ENCODE measurements at regions not wholly inside any gene's neighbourhood (a gene's known extent, or its start where the extent isn't known, plus 50 kb on each side); places are given as distances from the start of the nearest gene placed in this dataset.

GRCh38 chr10:15453926-15454325, 82.8 kb upstream of the FAM171A1 start:
- TF ChIP-seq CTCF (conservative IDR thresholded peaks at IDR 0.05; ENCODE audit: low read depth, low read length) = no peak
- H3K4me3 ChIP-seq (ENCODE audit: low read depth, low read length) = no peak overlapping the region
- DNase-seq (ENCODE audit: low read depth) = no peak

- no peak overlapping the region for H3K4me3 ChIP-seq (ENCODE audit: low read depth, low read length)
- no peak for TF ChIP-seq CTCF (conservative IDR thresholded peaks at IDR 0.05; ENCODE audit: low read depth, low read length)
- peak; percentile 9 for DNase-seq (ENCODE audit: low read depth)
Measured at GRCh38 chr10:15453457-15453856, 82.4 kb upstream of the FAM171A1 start.

- H3K4me3 ChIP-seq (ENCODE audit: low read depth, low read length) = no peak overlapping the region
- no peak for DNase-seq (ENCODE audit: low read depth)
- no peak for TF ChIP-seq CTCF (conservative IDR thresholded peaks at IDR 0.05; ENCODE audit: low read depth, low read length)
Measured at GRCh38 chr10:15452545-15452944, 81.5 kb upstream of the FAM171A1 start.

GRCh38 chr10:15451137-15452094, 80.3 kb upstream of the FAM171A1 start:
- no peak for DNase-seq (ENCODE audit: low read depth)
- no peak for TF ChIP-seq CTCF (conservative IDR thresholded peaks at IDR 0.05; ENCODE audit: low read depth, low read length)
- no peak overlapping the region for H3K4me3 ChIP-seq (ENCODE audit: low read depth, low read length)

- no peak overlapping the region for H3K4me3 ChIP-seq (ENCODE audit: low read depth, low read length)
- DNase-seq (ENCODE audit: low read depth) = no peak
- TF ChIP-seq CTCF (conservative IDR thresholded peaks at IDR 0.05; ENCODE audit: low read depth, low read length) = no peak
Measured at GRCh38 chr10:15448598-15448997, 77.5 kb upstream of the FAM171A1 start.

GRCh38 chr10:15445006-15445390, 73.9 kb upstream of the FAM171A1 start:
- DNase-seq (ENCODE audit: low read depth) = no peak
- TF ChIP-seq CTCF (conservative IDR thresholded peaks at IDR 0.05; ENCODE audit: low read depth, low read length) = no peak
- H3K4me3 ChIP-seq (ENCODE audit: low read depth, low read length) = no peak overlapping the region

Data from choroid plexus epithelial cell (primary cell).